HEK293 (cell line): ENCODE measurements at regions not wholly inside any gene's neighbourhood (a gene's known extent, or its start where the extent isn't known, plus 50 kb on each side); places are given as distances from the start of the nearest gene placed in this dataset.

ENCODE experiments used
- CTCF ChIA-PET: fragments of 350-600 bp; formaldehyde crosslinking; extraction: SDS; loops from one replicate; lab custom pipeline; 2021; ENCODE audit warnings: antibody characterized with exemption; lab: Yijun Ruan, JAX
- POLR2A ChIA-PET: fragments of 300-600 bp; formaldehyde crosslinking; extraction: SDS; loops from one replicate; lab custom pipeline; 2020; ENCODE audit warnings: antibody characterized with exemption, inconsistent platforms; lab: Yijun Ruan, JAX
- H3K27ac ChIP-seq: fragments of 200-500 bp; sonication (Bioruptor generic); 2 replicates; pipeline ENCODE4 v1.5.1; 2014; ENCODE audit warnings: low read depth, low read length, control low read depth, inconsistent platforms; ENCODE audit errors: extremely low read depth
- H3K36me3 ChIP-seq, 2 experiments: fragments of 200-500 bp in 1 of 2; sonication (Bioruptor generic) in 1 of 2; 1 replicate in 1 of 2; 2 replicates in 1 of 2; pipeline ENCODE4 v1.5.1; 2014 to 2017; ENCODE audit warnings: inconsistent platforms in 2 of 2, low read length in 2 of 2; ENCODE audit not compliant: control insufficient read depth in 2 of 2, insufficient read depth in 1 of 2
- H3K4me1 ChIP-seq: fragments of 200-500 bp; sonication (Bioruptor generic); 2 replicates; pipeline ENCODE4 v1.5.1; 2014; ENCODE audit warnings: mild to moderate bottlenecking, low read length, inconsistent platforms; ENCODE audit not compliant: control insufficient read depth, insufficient read depth
- H3K4me3 ChIP-seq: 2 replicates; pipeline ENCODE4 v1.5.1; 2011; ENCODE audit warnings: low read depth, mild to moderate bottlenecking, control low read depth, low read length, moderate library complexity
- H3K9me3 ChIP-seq: fragments of 200-500 bp; sonication (Bioruptor generic); 2 replicates; pipeline ENCODE4 v1.5.1; 2014; ENCODE audit warnings: low read depth, low read length, inconsistent platforms; ENCODE audit not compliant: control insufficient read depth, insufficient read depth
- GFI1B ChIP-seq: fragments of 450-650 bp; formaldehyde crosslinking; IDR thresholded peaks from 2 replicates; pipeline ENCODE4 v1.5.1; 2016; ENCODE audit warnings: missing biosample characterization, missing genetic modification characterization
- HOXD13 ChIP-seq: sonication (generic); formaldehyde crosslinking; IDR thresholded peaks from 2 replicates; pipeline ENCODE4 v1.8.0; 2022; ENCODE audit warnings: missing genetic modification reagents, borderline replicate concordance
- MYNN ChIP-seq: fragments of 450-650 bp; formaldehyde crosslinking; IDR thresholded peaks from 2 replicates; pipeline ENCODE4 v1.5.1; 2016; ENCODE audit warnings: missing biosample characterization, missing genetic modification characterization, borderline replicate concordance
- SCRT2 ChIP-seq: fragments of 450-650 bp; formaldehyde crosslinking; IDR thresholded peaks from 2 replicates; pipeline ENCODE4 v1.5.1; 2016; ENCODE audit warnings: missing biosample characterization, missing genetic modification characterization
- WT1 ChIP-seq: fragments of 450-650 bp; formaldehyde crosslinking; IDR thresholded peaks from 2 replicates; pipeline ENCODE4 v1.5.1; 2016; ENCODE audit warnings: missing biosample characterization, missing genetic modification characterization
- YY2 ChIP-seq: fragments of 450-650 bp; formaldehyde crosslinking; IDR thresholded peaks from 2 replicates; pipeline ENCODE4 v1.5.1; 2016; ENCODE audit warnings: missing biosample characterization, missing genetic modification characterization
- ZBTB1 ChIP-seq: fragments of 450-650 bp; formaldehyde crosslinking; IDR thresholded peaks from 2 replicates; pipeline ENCODE4 v1.5.1; 2016; ENCODE audit warnings: missing biosample characterization, missing genetic modification characterization
- ZNF121 ChIP-seq: fragments of 450-650 bp; formaldehyde crosslinking; IDR thresholded peaks from 2 replicates; pipeline ENCODE4 v1.5.1; 2016; ENCODE audit warnings: missing biosample characterization, missing genetic modification characterization
- ZNF132 ChIP-seq: fragments of 450-650 bp; formaldehyde crosslinking; IDR thresholded peaks from 2 replicates; pipeline ENCODE4 v1.5.1; 2017; ENCODE audit warnings: missing biosample characterization, missing genetic modification characterization, borderline replicate concordance
- ZNF394 ChIP-seq: fragments of 450-650 bp; formaldehyde crosslinking; IDR thresholded peaks from 2 replicates; pipeline ENCODE4 v1.5.1; 2016; ENCODE audit warnings: missing biosample characterization, missing genetic modification characterization, mild to moderate bottlenecking, moderate library complexity, borderline replicate concordance
- ZNF423 ChIP-seq: fragments of 450-650 bp; formaldehyde crosslinking; IDR thresholded peaks from 2 replicates; pipeline ENCODE4 v1.5.1; 2016; ENCODE audit warnings: missing biosample characterization, missing genetic modification characterization
- ZNF510 ChIP-seq: fragments of 450-650 bp; formaldehyde crosslinking; IDR thresholded peaks from 2 replicates; pipeline ENCODE4 v1.5.1; 2018; ENCODE audit warnings: mild to moderate bottlenecking, missing genetic modification characterization, missing biosample characterization; ENCODE audit not compliant: insufficient replicate concordance
- ZNF555 ChIP-seq: fragments of 450-650 bp; formaldehyde crosslinking; conservative IDR thresholded peaks from 2 replicates; pipeline ENCODE4 v1.5.1; 2017; ENCODE audit warnings: missing biosample characterization, mild to moderate bottlenecking, missing genetic modification characterization, inconsistent platforms
- ZNF558 ChIP-seq: fragments of 450-650 bp; formaldehyde crosslinking; IDR thresholded peaks from 2 replicates; pipeline ENCODE4 v1.5.1; 2016; ENCODE audit warnings: missing biosample characterization, missing genetic modification characterization
- ZNF629 ChIP-seq: fragments of 450-650 bp; formaldehyde crosslinking; IDR thresholded peaks from 2 replicates; pipeline ENCODE4 v1.5.1; 2017; ENCODE audit warnings: missing biosample characterization, missing genetic modification characterization
- ZNF664 ChIP-seq: fragments of 450-650 bp; formaldehyde crosslinking; IDR thresholded peaks from 2 replicates; pipeline ENCODE4 v1.5.1; 2016; ENCODE audit warnings: missing biosample characterization, missing genetic modification characterization
- ZNF707 ChIP-seq: fragments of 450-650 bp; formaldehyde crosslinking; IDR thresholded peaks from 2 replicates; pipeline ENCODE4 v1.5.1; 2016; ENCODE audit warnings: missing biosample characterization, missing genetic modification characterization
- ZNF747 ChIP-seq: fragments of 450-650 bp; formaldehyde crosslinking; IDR thresholded peaks from 2 replicates; pipeline ENCODE4 v1.5.1; 2016; ENCODE audit warnings: missing biosample characterization, missing genetic modification characterization
- ZNF792 ChIP-seq: fragments of 450-650 bp; formaldehyde crosslinking; IDR thresholded peaks from 2 replicates; pipeline ENCODE4 v1.5.1; 2016; ENCODE audit warnings: missing biosample characterization, missing genetic modification characterization
- ZNF843 ChIP-seq: fragments of 450-650 bp; formaldehyde crosslinking; IDR thresholded peaks from 2 replicates; pipeline ENCODE4 v1.5.1; 2016; ENCODE audit warnings: missing biosample characterization, missing genetic modification characterization
- ZXDB ChIP-seq: fragments of 450-650 bp; formaldehyde crosslinking; IDR thresholded peaks from 2 replicates; pipeline ENCODE4 v1.5.1; 2016; ENCODE audit warnings: missing biosample characterization, missing genetic modification characterization
- TF ChIP-seq, protein P1 (sequence below): fragments of 450-650 bp; formaldehyde crosslinking; IDR thresholded peaks from 2 replicates; pipeline ENCODE4 v1.5.1; 2016; ENCODE audit warnings: missing biosample characterization, missing genetic modification characterization, low read depth
- TF ChIP-seq, protein P2 (sequence below): fragments of 450-650 bp; formaldehyde crosslinking; IDR thresholded peaks from 2 replicates; pipeline ENCODE4 v1.5.1; 2016; ENCODE audit warnings: missing biosample characterization, missing genetic modification characterization
- TF ChIP-seq, protein P3 (sequence below): fragments of 450-650 bp; formaldehyde crosslinking; IDR thresholded peaks from 2 replicates; pipeline ENCODE4 v1.5.1; 2016; ENCODE audit warnings: missing biosample characterization, missing genetic modification characterization
- TF ChIP-seq, protein P4 (sequence below): fragments of 450-650 bp; formaldehyde crosslinking; IDR thresholded peaks from 2 replicates; pipeline ENCODE4 v1.5.1; 2016; ENCODE audit warnings: missing biosample characterization, missing genetic modification characterization

DNA sequence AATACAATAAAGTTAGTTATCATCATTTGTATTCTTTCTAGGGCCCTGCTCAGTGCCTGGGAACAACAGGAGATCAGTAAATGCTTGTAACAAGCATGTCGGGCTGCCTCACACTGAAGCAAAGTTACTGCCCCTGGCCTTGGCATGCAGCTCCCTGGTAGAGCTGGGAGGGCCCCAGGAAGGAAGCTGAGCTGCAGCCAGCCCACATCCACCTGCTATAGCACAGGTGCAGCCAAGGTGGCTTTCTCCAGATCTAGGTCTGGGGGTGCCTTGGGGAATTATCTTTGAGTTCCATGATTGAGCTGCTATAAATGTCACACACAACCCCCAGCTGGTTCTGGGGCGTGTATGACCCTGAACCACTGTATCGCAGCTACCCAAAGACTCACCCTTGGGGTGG is 293.4 kb upstream of the MSX2 start:
- ChIA-PET POLR2A (interaction anchor here (0.6 kb wide), 1 partner anchor 10 kb away, joined by 3 read pairs; no protein-coding TSS in a partner anchor), CTCF (interaction anchor here (0.5 to 3.0 kb wide), 4 partner anchors 11 to 1472 kb away, joined by 3 to 24 read pairs (median 4); partner anchors contain the start of gene RPL26L1)
- no peak overlapping the region for H3K27ac ChIP-seq

DNA sequence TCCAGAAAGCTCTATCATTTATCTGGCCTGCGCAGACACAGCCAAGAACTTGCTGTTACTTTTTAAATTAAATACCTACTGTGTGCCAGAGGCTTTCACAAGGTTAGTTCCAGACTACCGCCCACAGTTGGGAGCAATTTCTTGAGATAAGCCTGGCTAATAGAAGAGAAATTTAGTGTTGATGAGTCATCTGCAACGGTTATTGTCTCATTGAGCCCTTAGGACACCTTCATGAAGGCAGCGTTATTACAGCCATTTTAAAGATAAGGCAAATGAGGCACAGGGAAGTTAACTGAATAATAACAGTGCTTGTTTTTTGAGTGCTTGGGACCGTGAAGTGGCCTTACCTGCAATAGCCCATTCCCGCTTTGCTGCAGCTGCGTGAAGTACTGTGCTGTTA is 292.9 kb upstream of the MSX2 start:
- ChIA-PET CTCF (interaction anchor here (0.5 to 0.8 kb wide), 3 partner anchors 12 to 459 kb away, joined by 3 to 6 read pairs (median 3); no protein-coding TSS in a partner anchor), POLR2A (interaction anchor here (0.6 kb wide), 1 partner anchor 11 kb away, joined by 3 read pairs; no protein-coding TSS in a partner anchor)
- TF ChIP-seq ZNF664 (0 out of 2 replicates have a peak, but pooled peaks have one; percentile 33), ZNF629 (tag by site-specific recombination) (peak; percentile 13; the same call in 1 of the 2 replicates), ZNF792 (tag by site-specific recombination) (no peak), ZXDB (no peak)
- Histone ChIP-seq H3K4me3 (no peak overlapping the region), H3K4me1 (0 out of 2 replicates have a peak, but pooled peaks cover 1% of the 10 kb centered on the region), H3K36me3 (no peaks in the 10 kb centered on the region), H3K27ac (no peak overlapping the region), H3K9me3 (no peaks in the 10 kb centered on the region)

More for the DNA sequence above, 293.4 kb upstream of the MSX2 start:
- Histone ChIP-seq H3K9me3 (no peaks in the 10 kb centered on the region), H3K4me3 (no peak overlapping the region), H3K36me3 (no peaks in the 10 kb centered on the region), H3K4me1 (0 out of 2 replicates have a peak, but pooled peaks cover 2% of the 10 kb centered on the region)
- TF ChIP-seq ZNF132 (tag by site-specific recombination), result no peak
- TF ChIP-seq, protein P1, sequence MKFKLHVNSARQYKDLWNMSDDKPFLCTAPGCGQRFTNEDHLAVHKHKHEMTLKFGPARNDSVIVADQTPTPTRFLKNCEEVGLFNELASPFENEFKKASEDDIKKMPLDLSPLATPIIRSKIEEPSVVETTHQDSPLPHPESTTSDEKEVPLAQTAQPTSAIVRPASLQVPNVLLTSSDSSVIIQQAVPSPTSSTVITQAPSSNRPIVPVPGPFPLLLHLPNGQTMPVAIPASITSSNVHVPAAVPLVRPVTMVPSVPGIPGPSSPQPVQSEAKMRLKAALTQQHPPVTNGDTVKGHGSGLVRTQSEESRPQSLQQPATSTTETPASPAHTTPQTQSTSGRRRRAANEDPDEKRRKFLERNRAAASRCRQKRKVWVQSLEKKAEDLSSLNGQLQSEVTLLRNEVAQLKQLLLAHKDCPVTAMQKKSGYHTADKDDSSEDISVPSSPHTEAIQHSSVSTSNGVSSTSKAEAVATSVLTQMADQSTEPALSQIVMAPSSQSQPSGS, result no peak
- TF ChIP-seq ZNF843 (tag by site-specific recombination), result no peak
- TF ChIP-seq ZNF121, result no peak
- no peak for TF ChIP-seq ZNF394 (tag by site-specific recombination)
- TF ChIP-seq, protein P2, sequence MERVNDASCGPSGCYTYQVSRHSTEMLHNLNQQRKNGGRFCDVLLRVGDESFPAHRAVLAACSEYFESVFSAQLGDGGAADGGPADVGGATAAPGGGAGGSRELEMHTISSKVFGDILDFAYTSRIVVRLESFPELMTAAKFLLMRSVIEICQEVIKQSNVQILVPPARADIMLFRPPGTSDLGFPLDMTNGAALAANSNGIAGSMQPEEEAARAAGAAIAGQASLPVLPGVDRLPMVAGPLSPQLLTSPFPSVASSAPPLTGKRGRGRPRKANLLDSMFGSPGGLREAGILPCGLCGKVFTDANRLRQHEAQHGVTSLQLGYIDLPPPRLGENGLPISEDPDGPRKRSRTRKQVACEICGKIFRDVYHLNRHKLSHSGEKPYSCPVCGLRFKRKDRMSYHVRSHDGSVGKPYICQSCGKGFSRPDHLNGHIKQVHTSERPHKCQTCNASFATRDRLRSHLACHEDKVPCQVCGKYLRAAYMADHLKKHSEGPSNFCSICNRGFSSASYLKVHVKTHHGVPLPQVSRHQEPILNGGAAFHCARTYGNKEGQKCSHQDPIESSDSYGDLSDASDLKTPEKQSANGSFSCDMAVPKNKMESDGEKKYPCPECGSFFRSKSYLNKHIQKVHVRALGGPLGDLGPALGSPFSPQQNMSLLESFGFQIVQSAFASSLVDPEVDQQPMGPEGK (tag by site-specific recombination), result no peak
- TF ChIP-seq ZNF423 (tag by site-specific recombination), result no peak

DNA sequence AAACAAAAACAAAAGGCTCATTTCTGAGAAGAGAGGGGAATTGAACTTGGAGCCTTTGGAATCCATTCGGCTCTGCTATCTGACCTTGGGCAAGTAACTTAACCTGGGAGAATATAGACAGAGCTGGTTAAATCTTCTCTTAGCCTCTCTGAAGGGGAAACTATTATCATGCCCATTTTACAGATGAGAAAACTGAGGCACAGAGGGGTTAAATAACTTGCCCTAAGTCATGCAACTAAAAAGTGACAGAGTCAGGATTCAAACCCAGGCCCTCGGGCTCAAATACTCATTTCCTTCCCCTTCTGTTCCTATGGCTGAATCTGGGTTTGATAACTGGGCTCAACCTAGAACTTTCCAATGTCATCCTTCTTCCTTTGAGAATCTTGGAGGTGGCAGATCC is 291.3 kb upstream of the MSX2 start:
- Histone ChIP-seq H3K36me3 (no peaks in the 10 kb centered on the region), H3K4me1 (no peaks in the 10 kb centered on the region), H3K4me3 (no peak overlapping the region), H3K9me3 (no peaks in the 10 kb centered on the region), H3K27ac (no peak overlapping the region)
- ChIA-PET POLR2A (no interaction called here), CTCF (no interaction called here)
- TF ChIP-seq, protein P3, sequence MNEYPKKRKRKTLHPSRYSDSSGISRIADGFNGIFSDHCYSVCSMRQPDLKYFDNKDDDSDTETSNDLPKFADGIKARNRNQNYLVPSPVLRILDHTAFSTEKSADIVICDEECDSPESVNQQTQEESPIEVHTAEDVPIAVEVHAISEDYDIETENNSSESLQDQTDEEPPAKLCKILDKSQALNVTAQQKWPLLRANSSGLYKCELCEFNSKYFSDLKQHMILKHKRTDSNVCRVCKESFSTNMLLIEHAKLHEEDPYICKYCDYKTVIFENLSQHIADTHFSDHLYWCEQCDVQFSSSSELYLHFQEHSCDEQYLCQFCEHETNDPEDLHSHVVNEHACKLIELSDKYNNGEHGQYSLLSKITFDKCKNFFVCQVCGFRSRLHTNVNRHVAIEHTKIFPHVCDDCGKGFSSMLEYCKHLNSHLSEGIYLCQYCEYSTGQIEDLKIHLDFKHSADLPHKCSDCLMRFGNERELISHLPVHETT (tag by site-specific recombination), result no peak
- TF ChIP-seq SCRT2 (tag by site-specific recombination), result no peak
- TF ChIP-seq ZNF510, result no peak
- no peak for TF ChIP-seq WT1
- TF ChIP-seq ZBTB1 (tag by site-specific recombination), result no peak
- no peak for TF ChIP-seq ZNF747
- TF ChIP-seq ZNF555, result no peak
- TF ChIP-seq ZNF558 (tag by site-specific recombination), result no peak
- no peak for TF ChIP-seq YY2 (tag by site-specific recombination)
- no peak for TF ChIP-seq GFI1B (tag by site-specific recombination)
- TF ChIP-seq ZNF707 (tag by site-specific recombination), result no peak
- no peak for TF ChIP-seq MYNN (tag by site-specific recombination)
- TF ChIP-seq HOXD13 (CRISPR knock-in tag), result no peak
- TF ChIP-seq, protein P4, sequence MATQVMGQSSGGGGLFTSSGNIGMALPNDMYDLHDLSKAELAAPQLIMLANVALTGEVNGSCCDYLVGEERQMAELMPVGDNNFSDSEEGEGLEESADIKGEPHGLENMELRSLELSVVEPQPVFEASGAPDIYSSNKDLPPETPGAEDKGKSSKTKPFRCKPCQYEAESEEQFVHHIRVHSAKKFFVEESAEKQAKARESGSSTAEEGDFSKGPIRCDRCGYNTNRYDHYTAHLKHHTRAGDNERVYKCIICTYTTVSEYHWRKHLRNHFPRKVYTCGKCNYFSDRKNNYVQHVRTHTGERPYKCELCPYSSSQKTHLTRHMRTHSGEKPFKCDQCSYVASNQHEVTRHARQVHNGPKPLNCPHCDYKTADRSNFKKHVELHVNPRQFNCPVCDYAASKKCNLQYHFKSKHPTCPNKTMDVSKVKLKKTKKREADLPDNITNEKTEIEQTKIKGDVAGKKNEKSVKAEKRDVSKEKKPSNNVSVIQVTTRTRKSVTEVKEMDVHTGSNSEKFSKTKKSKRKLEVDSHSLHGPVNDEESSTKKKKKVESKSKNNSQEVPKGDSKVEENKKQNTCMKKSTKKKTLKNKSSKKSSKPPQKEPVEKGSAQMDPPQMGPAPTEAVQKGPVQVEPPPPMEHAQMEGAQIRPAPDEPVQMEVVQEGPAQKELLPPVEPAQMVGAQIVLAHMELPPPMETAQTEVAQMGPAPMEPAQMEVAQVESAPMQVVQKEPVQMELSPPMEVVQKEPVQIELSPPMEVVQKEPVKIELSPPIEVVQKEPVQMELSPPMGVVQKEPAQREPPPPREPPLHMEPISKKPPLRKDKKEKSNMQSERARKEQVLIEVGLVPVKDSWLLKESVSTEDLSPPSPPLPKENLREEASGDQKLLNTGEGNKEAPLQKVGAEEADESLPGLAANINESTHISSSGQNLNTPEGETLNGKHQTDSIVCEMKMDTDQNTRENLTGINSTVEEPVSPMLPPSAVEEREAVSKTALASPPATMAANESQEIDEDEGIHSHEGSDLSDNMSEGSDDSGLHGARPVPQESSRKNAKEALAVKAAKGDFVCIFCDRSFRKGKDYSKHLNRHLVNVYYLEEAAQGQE (tag by site-specific recombination), result no peak
